ENCODE measurements at regions not wholly inside any gene's neighbourhood (a gene's known extent, or its start where the extent isn't known, plus 50 kb on each side); places are given as distances from the start of the nearest gene placed in this dataset.

DNA sequence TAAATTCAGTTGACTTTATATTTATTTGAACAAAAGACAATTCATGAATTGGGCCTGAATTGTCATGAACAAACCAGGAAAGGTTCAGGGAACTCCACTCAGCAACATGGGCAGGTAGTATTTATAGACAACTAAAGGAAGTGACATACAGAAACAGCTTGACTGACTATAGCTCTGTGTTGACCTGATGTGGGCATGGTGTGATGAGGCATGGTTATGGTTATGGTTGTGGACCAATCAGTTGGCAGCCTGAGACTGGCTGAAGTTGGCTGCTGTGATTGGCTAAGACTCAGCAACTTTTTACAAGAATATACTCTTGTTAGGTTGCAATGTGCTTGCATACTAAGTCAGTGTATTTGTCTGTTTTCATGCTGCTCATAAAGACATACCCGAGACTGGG lies 108.4 kb downstream of the HS3ST3B1 start:
- TF ChIP-seq, protein P1, sequence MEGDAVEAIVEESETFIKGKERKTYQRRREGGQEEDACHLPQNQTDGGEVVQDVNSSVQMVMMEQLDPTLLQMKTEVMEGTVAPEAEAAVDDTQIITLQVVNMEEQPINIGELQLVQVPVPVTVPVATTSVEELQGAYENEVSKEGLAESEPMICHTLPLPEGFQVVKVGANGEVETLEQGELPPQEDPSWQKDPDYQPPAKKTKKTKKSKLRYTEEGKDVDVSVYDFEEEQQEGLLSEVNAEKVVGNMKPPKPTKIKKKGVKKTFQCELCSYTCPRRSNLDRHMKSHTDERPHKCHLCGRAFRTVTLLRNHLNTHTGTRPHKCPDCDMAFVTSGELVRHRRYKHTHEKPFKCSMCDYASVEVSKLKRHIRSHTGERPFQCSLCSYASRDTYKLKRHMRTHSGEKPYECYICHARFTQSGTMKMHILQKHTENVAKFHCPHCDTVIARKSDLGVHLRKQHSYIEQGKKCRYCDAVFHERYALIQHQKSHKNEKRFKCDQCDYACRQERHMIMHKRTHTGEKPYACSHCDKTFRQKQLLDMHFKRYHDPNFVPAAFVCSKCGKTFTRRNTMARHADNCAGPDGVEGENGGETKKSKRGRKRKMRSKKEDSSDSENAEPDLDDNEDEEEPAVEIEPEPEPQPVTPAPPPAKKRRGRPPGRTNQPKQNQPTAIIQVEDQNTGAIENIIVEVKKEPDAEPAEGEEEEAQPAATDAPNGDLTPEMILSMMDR (IDR thresholded peaks at IDR 0.05), result no peak
- no peak for DNase-seq
- Mint-ChIP-seq H3K4me1 (no peaks in the 10 kb centered on the region), H3K4me3 (no peak overlapping the region), H3K27ac (no peak overlapping the region), H3K9me3 (peaks cover 14% of the 10 kb centered on the region), H3K27me3 (ENCODE audit: low read depth, poor library complexity) (peaks cover 5% of the 10 kb centered on the region), H3K36me3 (ENCODE audit: low read depth) (peaks cover 8% of the 10 kb centered on the region)

DNA sequence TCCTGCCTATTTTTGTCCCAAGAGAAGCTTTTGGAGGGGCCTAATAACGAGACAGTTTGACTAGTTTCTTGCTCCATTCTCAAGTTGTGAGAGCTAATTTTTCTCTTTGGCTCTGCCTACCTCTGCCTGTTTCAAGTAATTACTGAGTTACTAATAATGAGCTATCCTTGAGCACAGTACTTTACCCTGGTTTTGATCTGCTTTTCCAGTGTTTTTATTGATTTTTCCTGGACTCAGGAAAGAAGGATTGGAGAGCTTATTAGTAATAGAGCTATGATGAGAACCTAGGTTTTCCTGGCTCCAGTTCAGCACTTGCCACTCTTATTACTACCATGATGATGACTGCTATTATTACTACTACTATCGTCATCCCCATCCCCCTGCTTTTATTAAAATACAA lies 106.7 kb downstream of the HS3ST3B1 start:
- Mint-ChIP-seq H3K27me3 (ENCODE audit: low read depth, poor library complexity) (peaks cover 5% of the 10 kb centered on the region), H3K4me3 (no peak overlapping the region), H3K27ac (no peak overlapping the region), H3K36me3 (ENCODE audit: low read depth) (peaks cover 8% of the 10 kb centered on the region), H3K9me3 (peaks cover 20% of the 10 kb centered on the region), H3K4me1 (no peaks in the 10 kb centered on the region)
- TF ChIP-seq, protein P1 (IDR thresholded peaks at IDR 0.05), result no peak
- DNase-seq, result no peak

GRCh38 chr17:14405189-14405588 lies 104.3 kb downstream of the HS3ST3B1 start:
- no peak for DNase-seq
- peaks cover 31% of the 10 kb centered on the region for H3K9me3 Mint-ChIP-seq
- H3K36me3 Mint-ChIP-seq (ENCODE audit: low read depth), result peaks cover 15% of the 10 kb centered on the region
- no peak overlapping the region for H3K27ac Mint-ChIP-seq
- no peaks in the 10 kb centered on the region for H3K4me1 Mint-ChIP-seq
- TF ChIP-seq, protein P1 (IDR thresholded peaks at IDR 0.05), result no peak
- H3K4me3 Mint-ChIP-seq, result no peak overlapping the region
- peaks cover 5% of the 10 kb centered on the region for H3K27me3 Mint-ChIP-seq (ENCODE audit: low read depth, poor library complexity)

All from nephron progenitor cell (in vitro differentiated cells).